ENCODE measurements at regions not wholly inside any gene's neighbourhood (a gene's known extent, or its start where the extent isn't known, plus 50 kb on each side); places are given as distances from the start of the nearest gene placed in this dataset.

DNA sequence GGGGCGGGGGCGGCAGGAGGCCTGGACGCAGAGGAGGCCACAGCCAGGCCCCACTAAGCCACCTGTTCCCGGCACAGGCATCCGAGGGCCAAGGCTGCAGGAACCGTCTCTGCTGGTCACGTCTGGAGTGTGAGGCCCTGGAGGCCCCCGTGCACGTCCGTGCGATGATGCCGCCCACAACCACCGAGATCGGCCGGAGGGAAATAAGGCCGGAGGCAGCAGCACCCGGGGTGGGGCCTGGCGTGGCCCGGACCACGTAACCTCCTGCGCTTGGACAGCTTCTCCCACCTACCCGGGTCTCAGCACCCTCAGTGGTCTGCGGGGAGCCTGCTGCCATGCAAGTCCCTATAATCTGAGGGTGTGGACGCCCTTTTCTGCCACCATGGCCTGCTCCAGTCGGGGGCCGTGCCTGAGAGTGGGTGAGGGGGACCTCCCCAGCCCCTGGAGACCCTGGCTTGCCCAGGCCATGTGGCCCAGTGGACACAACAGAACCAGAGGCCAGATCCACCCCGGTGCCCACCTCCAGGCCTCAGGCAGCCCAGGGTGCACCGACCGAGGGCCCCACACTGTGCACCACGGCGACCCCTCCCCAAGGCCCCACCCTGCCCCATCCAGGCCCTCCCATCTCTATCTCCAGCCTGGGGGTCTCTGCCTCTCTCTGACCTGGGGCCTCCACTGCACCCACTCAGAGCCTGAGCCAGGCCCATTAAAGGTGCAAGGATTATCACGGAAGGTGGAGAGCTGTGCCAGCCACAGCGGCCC, 83.1 kb downstream of the PDGFA start:
- TF ChIP-seq, protein P1, sequence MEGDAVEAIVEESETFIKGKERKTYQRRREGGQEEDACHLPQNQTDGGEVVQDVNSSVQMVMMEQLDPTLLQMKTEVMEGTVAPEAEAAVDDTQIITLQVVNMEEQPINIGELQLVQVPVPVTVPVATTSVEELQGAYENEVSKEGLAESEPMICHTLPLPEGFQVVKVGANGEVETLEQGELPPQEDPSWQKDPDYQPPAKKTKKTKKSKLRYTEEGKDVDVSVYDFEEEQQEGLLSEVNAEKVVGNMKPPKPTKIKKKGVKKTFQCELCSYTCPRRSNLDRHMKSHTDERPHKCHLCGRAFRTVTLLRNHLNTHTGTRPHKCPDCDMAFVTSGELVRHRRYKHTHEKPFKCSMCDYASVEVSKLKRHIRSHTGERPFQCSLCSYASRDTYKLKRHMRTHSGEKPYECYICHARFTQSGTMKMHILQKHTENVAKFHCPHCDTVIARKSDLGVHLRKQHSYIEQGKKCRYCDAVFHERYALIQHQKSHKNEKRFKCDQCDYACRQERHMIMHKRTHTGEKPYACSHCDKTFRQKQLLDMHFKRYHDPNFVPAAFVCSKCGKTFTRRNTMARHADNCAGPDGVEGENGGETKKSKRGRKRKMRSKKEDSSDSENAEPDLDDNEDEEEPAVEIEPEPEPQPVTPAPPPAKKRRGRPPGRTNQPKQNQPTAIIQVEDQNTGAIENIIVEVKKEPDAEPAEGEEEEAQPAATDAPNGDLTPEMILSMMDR (IDR thresholded peaks at IDR 0.05), result no peak
- TF ChIP-seq POLR2A (IDR thresholded peaks at IDR 0.05), result no peak
